ENCODE measurements at regions not wholly inside any gene's neighbourhood (a gene's known extent, or its start where the extent isn't known, plus 50 kb on each side); places are given as distances from the start of the nearest gene placed in this dataset.

GRCh38 chr4:33395731-33396485 is 2675.7 kb downstream of the PCDH7 start:
- H3F3A ChIP-seq (ENCODE audit: low read depth) = no peaks in the 10 kb centered on the region
- no peaks in the 10 kb centered on the region for H3K9me3 Mint-ChIP-seq
- H3K27ac ChIP-seq = no peak overlapping the region
- H3K4me2 ChIP-seq = no peak overlapping the region
- no peak overlapping the region for H3K4me3 Mint-ChIP-seq
- H3K4me1 ChIP-seq = no peaks in the 10 kb centered on the region
- H3K79me2 ChIP-seq (ENCODE audit: low read depth) = no peaks in the 10 kb centered on the region
- no peak overlapping the region for H3K27ac Mint-ChIP-seq
- no peak overlapping the region for H2AFZ ChIP-seq (replicated peaks)
- H3K27me3 ChIP-seq = no peaks in the 10 kb centered on the region
- no peaks in the 10 kb centered on the region for H4K20me1 ChIP-seq (ENCODE audit: low read depth)
- no peaks in the 10 kb centered on the region for H3K4me1 Mint-ChIP-seq
- no peak overlapping the region for H3K4me3 ChIP-seq
- TF ChIP-seq EZH2phosphoT487 (IDR thresholded peaks at IDR 0.05) = no peak
- TF ChIP-seq EZH2 (IDR thresholded peaks at IDR 0.05) = no peak
- TF ChIP-seq, protein P1, sequence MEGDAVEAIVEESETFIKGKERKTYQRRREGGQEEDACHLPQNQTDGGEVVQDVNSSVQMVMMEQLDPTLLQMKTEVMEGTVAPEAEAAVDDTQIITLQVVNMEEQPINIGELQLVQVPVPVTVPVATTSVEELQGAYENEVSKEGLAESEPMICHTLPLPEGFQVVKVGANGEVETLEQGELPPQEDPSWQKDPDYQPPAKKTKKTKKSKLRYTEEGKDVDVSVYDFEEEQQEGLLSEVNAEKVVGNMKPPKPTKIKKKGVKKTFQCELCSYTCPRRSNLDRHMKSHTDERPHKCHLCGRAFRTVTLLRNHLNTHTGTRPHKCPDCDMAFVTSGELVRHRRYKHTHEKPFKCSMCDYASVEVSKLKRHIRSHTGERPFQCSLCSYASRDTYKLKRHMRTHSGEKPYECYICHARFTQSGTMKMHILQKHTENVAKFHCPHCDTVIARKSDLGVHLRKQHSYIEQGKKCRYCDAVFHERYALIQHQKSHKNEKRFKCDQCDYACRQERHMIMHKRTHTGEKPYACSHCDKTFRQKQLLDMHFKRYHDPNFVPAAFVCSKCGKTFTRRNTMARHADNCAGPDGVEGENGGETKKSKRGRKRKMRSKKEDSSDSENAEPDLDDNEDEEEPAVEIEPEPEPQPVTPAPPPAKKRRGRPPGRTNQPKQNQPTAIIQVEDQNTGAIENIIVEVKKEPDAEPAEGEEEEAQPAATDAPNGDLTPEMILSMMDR (IDR thresholded peaks at IDR 0.05) = no peak
- H3K9me3 ChIP-seq (ENCODE audit: low read depth) = no peaks in the 10 kb centered on the region
- no peak overlapping the region for H3K9ac ChIP-seq
- DNase-seq (ENCODE audit: low spot score) = no peak
- H3K36me3 ChIP-seq = no peaks in the 10 kb centered on the region
- H3K27me3 Mint-ChIP-seq (ENCODE audit: insufficient read depth, low read depth) = no peaks in the 10 kb centered on the region
- H3K36me3 Mint-ChIP-seq = no peaks in the 10 kb centered on the region

DNA sequence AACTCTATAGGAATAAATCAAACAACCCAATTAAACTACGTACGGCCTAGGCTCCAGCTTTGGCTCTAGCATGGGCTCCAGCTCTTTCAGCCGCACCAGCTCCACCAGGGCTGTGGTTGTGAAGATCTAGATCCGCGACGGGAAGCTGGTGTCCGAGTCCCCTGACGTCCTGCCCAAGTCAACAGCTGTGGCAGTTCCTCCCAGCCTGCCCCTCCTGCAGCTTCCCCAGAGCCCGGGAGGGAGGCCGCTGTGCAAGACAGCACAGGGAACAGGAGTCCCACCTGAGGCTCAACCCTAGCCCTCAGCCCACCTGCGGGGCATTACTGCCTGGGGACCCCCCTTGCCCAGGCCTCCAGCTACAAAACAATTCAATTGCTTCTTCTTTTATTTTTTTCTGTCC is 2680.3 kb downstream of the PCDH7 start:
- Mint-ChIP-seq H3K9me3 (no peaks in the 10 kb centered on the region), H3K27me3 (ENCODE audit: insufficient read depth, low read depth) (no peaks in the 10 kb centered on the region), H3K27ac (no peak overlapping the region), H3K4me1 (no peaks in the 10 kb centered on the region), H3K36me3 (no peaks in the 10 kb centered on the region), H3K4me3 (no peak overlapping the region)
- Histone ChIP-seq H3K9ac (no peak overlapping the region), H3K4me3 (no peak overlapping the region), H3K36me3 (no peaks in the 10 kb centered on the region), H3K4me2 (no peak overlapping the region), H3K4me1 (no peaks in the 10 kb centered on the region), H3F3A (ENCODE audit: low read depth) (no peaks in the 10 kb centered on the region), H3K27me3 (no peaks in the 10 kb centered on the region), H3K79me2 (ENCODE audit: low read depth) (no peaks in the 10 kb centered on the region), H3K9me3 (ENCODE audit: low read depth) (no peaks in the 10 kb centered on the region), H3K27ac (no peak overlapping the region), H4K20me1 (ENCODE audit: low read depth) (no peaks in the 10 kb centered on the region), H2AFZ (replicated peaks) (no peak overlapping the region)
- no peak for DNase-seq (ENCODE audit: low spot score)
- TF ChIP-seq EZH2 (IDR thresholded peaks at IDR 0.05) (no peak), EZH2phosphoT487 (IDR thresholded peaks at IDR 0.05) (no peak)
- TF ChIP-seq, protein P1 (IDR thresholded peaks at IDR 0.05) = no peak

- Mint-ChIP-seq H3K27me3 (ENCODE audit: insufficient read depth, low read depth) (no peaks in the 10 kb centered on the region), H3K9me3 (no peaks in the 10 kb centered on the region), H3K36me3 (no peaks in the 10 kb centered on the region), H3K4me3 (no peak overlapping the region), H3K27ac (no peak overlapping the region), H3K4me1 (no peaks in the 10 kb centered on the region)
- no peak for TF ChIP-seq EZH2 (IDR thresholded peaks at IDR 0.05)
- TF ChIP-seq, protein P1 (IDR thresholded peaks at IDR 0.05) = no peak
- no peak for TF ChIP-seq EZH2phosphoT487 (IDR thresholded peaks at IDR 0.05)
- Histone ChIP-seq H3F3A (ENCODE audit: low read depth) (no peaks in the 10 kb centered on the region), H3K27ac (no peak overlapping the region), H3K27me3 (no peaks in the 10 kb centered on the region), H4K20me1 (ENCODE audit: low read depth) (no peaks in the 10 kb centered on the region), H3K4me3 (no peak overlapping the region), H3K4me2 (no peak overlapping the region), H3K79me2 (ENCODE audit: low read depth) (no peaks in the 10 kb centered on the region), H3K36me3 (no peaks in the 10 kb centered on the region), H2AFZ (replicated peaks) (no peak overlapping the region), H3K9ac (no peak overlapping the region), H3K4me1 (no peaks in the 10 kb centered on the region), H3K9me3 (ENCODE audit: low read depth) (no peaks in the 10 kb centered on the region)
- DNase-seq (ENCODE audit: low spot score) = no peak
Measured at GRCh38 chr4:33407496-33407895, 2687.3 kb downstream of the PCDH7 start.

Measured in neural progenitor cell (in vitro differentiated cells).